ENCODE measurements at regions not wholly inside any gene's neighbourhood (a gene's known extent, or its start where the extent isn't known, plus 50 kb on each side); places are given as distances from the start of the nearest gene placed in this dataset.

DNA sequence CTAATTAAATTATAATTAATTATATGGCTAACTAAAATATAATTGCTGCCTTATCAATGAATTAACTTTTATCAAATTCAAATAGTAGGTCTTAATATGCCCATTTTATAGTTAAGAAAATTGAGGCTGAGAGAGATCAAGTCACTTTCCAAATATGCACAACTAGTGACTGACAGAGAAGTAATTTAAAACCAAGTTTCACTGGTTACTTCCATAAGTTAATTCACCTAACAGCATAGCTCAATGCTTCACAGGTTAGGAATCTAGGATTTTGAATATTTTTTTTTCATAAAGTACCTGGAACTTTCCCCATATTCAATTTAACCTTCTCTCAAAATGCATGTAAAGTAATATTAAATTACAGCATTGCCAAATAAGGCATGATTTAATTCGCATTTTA, 134.4 kb upstream of the VEGFC start:
- no peak overlapping the region for H3K27ac Mint-ChIP-seq
- H3K36me3 Mint-ChIP-seq (ENCODE audit: low read depth) = no peaks in the 10 kb centered on the region
- no peak overlapping the region for H3K4me3 Mint-ChIP-seq
- H3K27me3 Mint-ChIP-seq = no peaks in the 10 kb centered on the region
- ATAC-seq = no peak
- DNase-seq = no peak
- no peaks in the 10 kb centered on the region for H3K4me1 Mint-ChIP-seq
- no peaks in the 10 kb centered on the region for H3K9me3 Mint-ChIP-seq

DNA sequence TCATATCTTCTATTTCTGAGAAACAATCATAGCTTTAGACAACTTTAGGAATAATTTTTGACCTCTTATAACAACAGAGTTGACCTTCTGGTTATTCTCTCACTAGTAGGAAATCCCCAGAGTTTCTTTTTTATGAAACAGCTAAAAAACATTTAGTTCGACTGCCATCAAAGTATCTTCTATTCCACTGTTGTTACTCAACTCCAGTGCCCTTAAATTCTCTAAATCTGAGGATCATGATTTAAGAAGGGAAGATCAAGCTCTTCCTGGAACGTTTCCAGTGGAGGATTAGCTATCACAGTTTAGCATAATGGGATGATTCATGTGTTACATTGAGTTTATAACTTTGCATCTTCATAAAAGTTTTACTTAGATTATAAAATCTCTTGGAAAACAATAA, 134.9 kb upstream of the VEGFC start:
- Mint-ChIP-seq H3K9me3 (no peaks in the 10 kb centered on the region), H3K4me3 (no peak overlapping the region), H3K27me3 (no peaks in the 10 kb centered on the region), H3K27ac (no peak overlapping the region), H3K4me1 (no peaks in the 10 kb centered on the region), H3K36me3 (ENCODE audit: low read depth) (no peaks in the 10 kb centered on the region)
- ATAC-seq = no peak
- DNase-seq = no peak

DNA sequence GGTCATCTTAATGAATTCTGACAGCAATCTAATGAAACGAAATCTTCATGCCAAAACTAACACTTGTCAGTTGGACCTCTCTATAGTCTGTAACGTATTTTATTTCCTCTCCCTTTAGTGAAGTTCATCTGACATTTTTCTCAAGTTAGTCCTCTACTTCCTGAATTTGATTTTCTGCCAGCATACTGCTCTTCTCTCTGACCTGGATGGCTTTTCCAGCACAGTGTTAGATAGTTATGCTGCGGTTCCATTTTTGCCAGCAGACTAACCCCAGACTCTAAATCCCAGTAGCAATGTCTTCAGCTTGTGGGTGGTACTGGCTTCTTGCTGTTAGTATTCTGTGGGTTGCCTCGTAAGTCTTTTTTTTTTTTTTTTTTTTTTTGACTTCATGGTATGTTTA, 146.7 kb upstream of the VEGFC start:
- H3K36me3 Mint-ChIP-seq (ENCODE audit: low read depth) = no peaks in the 10 kb centered on the region

DNA sequence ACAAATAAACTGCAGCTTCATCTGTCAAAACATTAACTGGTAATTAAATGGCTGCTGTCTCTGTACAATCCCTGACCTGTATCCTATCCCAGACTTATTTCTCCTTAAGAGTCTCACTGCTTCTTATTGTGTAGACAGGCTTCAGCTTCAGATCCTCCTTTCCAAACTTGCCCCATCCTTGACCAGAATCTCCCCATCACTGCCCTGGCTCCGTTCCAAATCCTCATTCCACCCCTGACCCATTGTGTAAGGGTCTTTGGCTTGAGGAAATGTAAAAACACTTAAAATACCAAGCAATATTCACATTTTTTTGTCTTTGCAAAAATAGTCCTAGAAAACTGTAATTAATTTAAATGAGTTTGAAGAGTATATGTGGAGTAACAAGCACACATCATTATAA, 152.6 kb upstream of the VEGFC start:
- Mint-ChIP-seq H3K4me3 (no peak overlapping the region), H3K4me1 (no peaks in the 10 kb centered on the region), H3K27ac (no peak overlapping the region), H3K9me3 (no peaks in the 10 kb centered on the region), H3K27me3 (no peaks in the 10 kb centered on the region), H3K36me3 (ENCODE audit: low read depth) (peaks cover 2% of the 10 kb centered on the region)
- no peak for ATAC-seq
- DNase-seq = no peak

More for the DNA sequence above, 146.7 kb upstream of the VEGFC start:
- no peaks in the 10 kb centered on the region for H3K27me3 Mint-ChIP-seq
- no peak overlapping the region for H3K4me3 Mint-ChIP-seq
- H3K27ac Mint-ChIP-seq = no peak overlapping the region
- DNase-seq = no peak
- peaks cover 3% of the 10 kb centered on the region for H3K9me3 Mint-ChIP-seq
- no peak for ATAC-seq
- no peaks in the 10 kb centered on the region for H3K4me1 Mint-ChIP-seq

- Mint-ChIP-seq H3K4me3 (no peak overlapping the region), H3K36me3 (ENCODE audit: low read depth) (peaks cover 2% of the 10 kb centered on the region), H3K4me1 (no peaks in the 10 kb centered on the region), H3K9me3 (peaks cover 3% of the 10 kb centered on the region), H3K27ac (no peak overlapping the region), H3K27me3 (no peaks in the 10 kb centered on the region)
- DNase-seq (no peak), ATAC-seq (no peak)
Observed at GRCh38 chr4:176949029-176949428, 156.3 kb upstream of the VEGFC start.

GRCh38 chr4:176953021-176953420, 160.3 kb upstream of the VEGFC start:
- Mint-ChIP-seq H3K4me1 (no peaks in the 10 kb centered on the region), H3K9me3 (peaks cover 6% of the 10 kb centered on the region), H3K27me3 (no peaks in the 10 kb centered on the region), H3K36me3 (ENCODE audit: low read depth) (no peaks in the 10 kb centered on the region), H3K27ac (no peak overlapping the region), H3K4me3 (no peak overlapping the region)
- DNase-seq (no peak), ATAC-seq (no peak)

GRCh38 chr4:176957353-176958118, 164.8 kb upstream of the VEGFC start:
- Mint-ChIP-seq H3K4me1 (no peaks in the 10 kb centered on the region), H3K36me3 (ENCODE audit: low read depth) (no peaks in the 10 kb centered on the region), H3K27ac (no peak overlapping the region), H3K9me3 (peaks cover 6% of the 10 kb centered on the region), H3K27me3 (no peaks in the 10 kb centered on the region), H3K4me3 (no peak overlapping the region)
- DNase-seq = no peak
- no peak for ATAC-seq

DNA sequence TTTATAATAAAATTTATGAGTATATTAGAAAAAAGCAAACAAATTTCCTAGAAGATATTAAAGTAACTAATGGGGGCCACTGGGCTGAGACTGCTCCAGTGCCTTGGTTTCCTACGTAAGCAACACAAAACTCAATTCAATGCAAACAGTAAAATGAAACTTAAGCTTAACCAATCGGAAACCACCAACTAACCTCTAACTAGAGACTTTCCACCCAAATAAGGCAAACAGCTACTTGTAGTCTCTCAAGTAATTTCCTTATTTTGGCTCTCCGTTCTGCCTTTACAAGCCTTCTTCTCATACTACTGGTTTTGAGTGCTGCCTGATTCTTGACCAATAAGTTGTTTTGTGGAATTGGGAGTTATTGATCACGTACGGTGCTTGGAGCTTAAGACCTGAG, 167.3 kb upstream of the VEGFC start:
- H3K9me3 Mint-ChIP-seq = peaks cover 3% of the 10 kb centered on the region
- no peaks in the 10 kb centered on the region for H3K27me3 Mint-ChIP-seq
- H3K4me3 Mint-ChIP-seq = no peak overlapping the region
- no peak overlapping the region for H3K27ac Mint-ChIP-seq
- no peaks in the 10 kb centered on the region for H3K36me3 Mint-ChIP-seq (ENCODE audit: low read depth)
- ATAC-seq (no peak), DNase-seq (no peak)
- no peaks in the 10 kb centered on the region for H3K4me1 Mint-ChIP-seq

- Mint-ChIP-seq H3K36me3 (ENCODE audit: low read depth) (no peaks in the 10 kb centered on the region), H3K27ac (no peak overlapping the region), H3K4me3 (no peak overlapping the region), H3K4me1 (no peaks in the 10 kb centered on the region), H3K27me3 (no peaks in the 10 kb centered on the region), H3K9me3 (peaks cover 4% of the 10 kb centered on the region)
- no peak for DNase-seq
- ATAC-seq = no peak
Observed at GRCh38 chr4:176963121-176963520, 170.4 kb upstream of the VEGFC start.

- peaks cover 4% of the 10 kb centered on the region for H3K9me3 Mint-ChIP-seq
- no peaks in the 10 kb centered on the region for H3K36me3 Mint-ChIP-seq (ENCODE audit: low read depth)
- no peaks in the 10 kb centered on the region for H3K27me3 Mint-ChIP-seq
- no peak for ATAC-seq
- DNase-seq = no peak
- no peak overlapping the region for H3K4me3 Mint-ChIP-seq
- H3K27ac Mint-ChIP-seq = no peak overlapping the region
- no peaks in the 10 kb centered on the region for H3K4me1 Mint-ChIP-seq
Observed at GRCh38 chr4:176964116-176964691, 171.5 kb upstream of the VEGFC start.

DNA sequence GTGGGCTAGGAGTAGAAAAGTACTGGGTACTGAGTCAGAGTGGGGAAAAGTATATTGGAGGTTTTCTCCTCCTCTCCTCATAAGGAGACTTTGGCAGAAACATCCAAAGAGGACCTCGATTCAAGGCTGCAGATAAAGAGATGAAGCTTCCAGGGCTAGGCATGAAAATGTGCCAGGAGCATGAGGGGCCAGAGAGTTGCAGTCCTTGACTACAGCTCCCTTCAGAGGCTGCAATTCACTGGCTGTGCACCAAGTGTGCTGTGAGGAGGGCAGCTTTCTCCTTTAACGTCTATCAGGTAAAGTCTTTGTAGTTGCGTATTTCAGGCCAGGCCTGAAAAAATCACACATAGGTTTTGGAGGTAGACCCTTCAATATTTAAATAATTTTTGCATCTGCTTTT, 174.9 kb upstream of the VEGFC start:
- H3K4me1 Mint-ChIP-seq = no peaks in the 10 kb centered on the region
- peaks cover 4% of the 10 kb centered on the region for H3K9me3 Mint-ChIP-seq
- no peak overlapping the region for H3K27ac Mint-ChIP-seq
- H3K4me3 Mint-ChIP-seq = no peak overlapping the region
- ATAC-seq = no peak
- H3K27me3 Mint-ChIP-seq = no peaks in the 10 kb centered on the region
- H3K36me3 Mint-ChIP-seq (ENCODE audit: low read depth) = no peaks in the 10 kb centered on the region
- no peak for DNase-seq

DNA sequence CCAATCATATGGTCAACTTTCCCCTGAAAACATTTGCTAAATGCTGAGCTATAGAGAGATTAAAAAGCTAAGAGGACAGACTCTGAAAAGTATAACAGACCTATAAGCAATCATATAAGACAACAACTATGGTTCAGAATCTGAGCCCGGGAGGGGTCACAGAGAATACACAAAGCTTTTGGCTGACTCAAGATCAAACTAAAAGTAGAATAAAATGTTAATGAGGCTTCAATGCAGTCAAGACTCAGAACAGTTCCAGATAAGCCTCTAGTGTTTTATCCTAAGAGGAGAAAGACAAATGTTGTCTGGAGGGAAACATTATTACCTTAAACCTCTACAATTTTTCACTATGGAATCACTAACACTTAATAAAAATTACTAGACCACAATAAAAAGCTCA, 175.4 kb upstream of the VEGFC start:
- no peak for DNase-seq
- ATAC-seq = no peak
- H3K27me3 Mint-ChIP-seq = no peaks in the 10 kb centered on the region
- H3K9me3 Mint-ChIP-seq = peaks cover 4% of the 10 kb centered on the region
- H3K27ac Mint-ChIP-seq = no peak overlapping the region
- no peak overlapping the region for H3K4me3 Mint-ChIP-seq
- H3K36me3 Mint-ChIP-seq (ENCODE audit: low read depth) = no peaks in the 10 kb centered on the region
- H3K4me1 Mint-ChIP-seq = no peaks in the 10 kb centered on the region

DNA sequence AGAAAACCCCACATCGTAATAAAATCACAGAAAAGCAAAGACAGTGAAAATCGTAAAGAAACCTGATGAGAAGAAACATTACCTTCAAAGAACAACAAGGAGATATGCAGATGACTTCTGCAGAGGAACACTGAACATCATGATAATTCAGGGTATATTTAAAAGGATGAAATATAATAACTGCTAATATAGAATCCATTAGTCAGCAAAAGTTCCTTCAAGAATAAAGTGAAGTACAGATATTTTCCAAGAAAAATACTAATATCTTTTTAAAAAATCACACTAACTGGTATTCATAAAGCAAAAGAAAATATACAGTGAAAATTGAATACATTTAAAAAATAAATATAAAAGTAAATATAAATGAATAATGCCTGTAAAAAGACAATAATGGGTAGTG, 176.3 kb upstream of the VEGFC start:
- H3K27me3 Mint-ChIP-seq = no peaks in the 10 kb centered on the region
- no peak overlapping the region for H3K4me3 Mint-ChIP-seq
- H3K36me3 Mint-ChIP-seq (ENCODE audit: low read depth) = no peaks in the 10 kb centered on the region
- ATAC-seq = no peak
- peaks cover 4% of the 10 kb centered on the region for H3K9me3 Mint-ChIP-seq
- no peak overlapping the region for H3K27ac Mint-ChIP-seq
- DNase-seq = no peak
- H3K4me1 Mint-ChIP-seq = no peaks in the 10 kb centered on the region

DNA sequence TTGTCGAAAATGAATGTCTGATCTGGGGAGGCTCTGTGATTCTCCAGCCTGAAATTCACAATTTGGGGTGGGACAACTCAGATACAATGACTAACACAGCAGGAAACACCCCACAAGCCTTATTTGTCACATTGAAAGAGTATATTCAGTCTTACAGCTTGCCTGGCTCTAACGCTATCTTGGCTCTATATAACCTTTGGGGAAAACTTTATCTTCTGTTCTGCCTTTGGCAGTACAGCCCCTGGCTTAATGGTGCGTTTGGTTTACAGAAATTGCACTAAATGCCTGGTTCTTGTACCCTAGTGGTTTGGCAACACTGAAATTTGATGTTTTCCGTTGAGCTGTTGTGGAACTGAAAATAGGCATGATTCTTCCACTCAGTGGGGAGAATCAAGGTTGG, 178.1 kb upstream of the VEGFC start:
- no peak for DNase-seq
- no peaks in the 10 kb centered on the region for H3K36me3 Mint-ChIP-seq (ENCODE audit: low read depth)
- no peak overlapping the region for H3K4me3 Mint-ChIP-seq
- ATAC-seq = no peak
- H3K9me3 Mint-ChIP-seq = no peaks in the 10 kb centered on the region
- no peaks in the 10 kb centered on the region for H3K27me3 Mint-ChIP-seq
- no peaks in the 10 kb centered on the region for H3K4me1 Mint-ChIP-seq
- no peak overlapping the region for H3K27ac Mint-ChIP-seq

GRCh38 chr4:176971576-176972115, 178.9 kb upstream of the VEGFC start:
- no peak for ATAC-seq
- Mint-ChIP-seq H3K36me3 (ENCODE audit: low read depth) (no peaks in the 10 kb centered on the region), H3K4me1 (no peaks in the 10 kb centered on the region), H3K9me3 (no peaks in the 10 kb centered on the region), H3K27ac (no peak overlapping the region), H3K4me3 (no peak overlapping the region), H3K27me3 (no peaks in the 10 kb centered on the region)
- no peak for DNase-seq
